GM19328 (cell line): ENCODE measurements at regions not wholly inside any gene's neighbourhood (a gene's known extent, or its start where the extent isn't known, plus 50 kb on each side); places are given as distances from the start of the nearest gene placed in this dataset.
"Not testable (repeated sequence)": the region's sequence is repeated elsewhere in the genome, so short reads cannot be mapped to it uniquely, and the experiment has no call there.

Experiments used
- ATAC-seq: cut with Tn5 transposase; IDR thresholded peaks from one replicate; pipeline ENCODE4 v1.9.1; 2021; ENCODE audit warnings: mild to moderate bottlenecking, moderate library complexity; ENCODE audit not compliant: unreplicated experiment

GRCh38 chr1:173300061-173301044 lies 93.2 kb upstream of the TNFSF4 start:
- ATAC-seq, result no peak

DNA sequence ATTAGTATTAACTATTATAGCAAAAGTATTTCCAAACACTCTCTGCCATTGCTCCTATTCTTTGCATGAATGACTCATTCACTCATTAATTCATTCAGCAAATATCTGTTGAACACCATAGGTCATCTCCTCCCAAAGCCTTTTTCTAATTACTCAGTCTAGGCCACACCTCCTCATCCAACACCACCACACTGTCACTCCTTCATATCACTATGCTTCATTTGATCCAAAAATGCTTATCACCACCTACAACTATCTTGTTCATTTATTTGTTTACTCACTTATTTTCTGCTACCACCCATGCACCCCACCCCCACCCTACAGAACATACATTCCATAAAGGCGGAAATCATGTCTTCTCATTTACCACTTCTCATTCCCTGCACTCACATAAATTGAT lies 94.4 kb upstream of the TNFSF4 start:
- ATAC-seq, result no peak

DNA sequence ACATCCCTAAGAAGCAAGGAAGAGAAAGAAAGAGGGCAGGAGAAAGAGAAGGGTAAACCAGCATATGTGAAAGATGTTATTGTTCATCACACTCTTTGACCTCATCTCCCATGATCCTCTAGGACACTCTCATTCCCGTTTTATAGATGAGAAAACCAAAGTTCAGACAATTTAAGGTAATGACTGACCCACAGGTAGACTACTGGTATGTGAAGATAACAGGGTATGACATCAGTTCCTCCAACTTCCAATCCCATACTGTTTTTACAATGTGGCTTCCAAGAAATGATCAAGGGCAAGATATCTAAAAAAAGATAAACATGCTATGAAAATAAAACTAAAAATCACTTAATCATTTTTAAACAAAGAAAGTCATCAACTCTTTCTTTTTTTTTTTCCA lies 95.2 kb upstream of the TNFSF4 start:
- ATAC-seq, result no peak

- no peak for ATAC-seq
These were observed 96.0 kb upstream of the TNFSF4 start for GRCh38 chr1:173302890-173303829.

GRCh38 chr1:173303984-173304383 lies 96.9 kb upstream of the TNFSF4 start:
- ATAC-seq, result no peak

DNA sequence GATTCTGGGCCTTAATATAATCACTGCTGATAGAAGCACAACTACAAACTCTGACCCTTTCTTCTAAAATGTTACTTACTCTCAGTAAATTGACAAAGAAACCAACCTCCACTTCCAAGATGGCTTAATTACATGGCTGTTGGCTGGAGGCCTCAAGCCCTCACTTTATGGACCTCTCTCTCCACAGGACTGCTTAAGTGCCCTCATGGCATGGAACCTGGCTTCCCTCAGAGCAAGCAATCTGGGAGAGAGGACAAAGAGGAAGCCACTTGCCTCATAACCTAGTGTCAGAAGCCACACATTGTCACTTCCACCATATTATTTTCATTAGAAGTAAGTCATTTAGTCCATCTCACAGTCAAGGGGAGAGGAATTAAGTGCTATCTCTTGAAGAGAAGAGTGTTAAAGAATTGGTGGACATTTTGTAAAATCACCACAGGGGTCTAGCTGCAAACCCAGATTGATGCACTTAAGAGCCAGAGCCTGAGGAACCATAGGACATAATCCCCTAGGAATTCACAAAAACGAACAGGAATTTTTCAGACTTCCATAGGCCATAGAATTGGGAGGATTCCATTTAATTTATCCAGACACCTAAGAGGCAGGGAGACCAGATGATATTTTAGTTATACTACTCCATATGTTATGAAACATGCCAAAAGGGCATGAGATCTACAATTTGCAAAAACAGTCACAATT lies 97.5 kb upstream of the TNFSF4 start:
- no peak for ATAC-seq

DNA sequence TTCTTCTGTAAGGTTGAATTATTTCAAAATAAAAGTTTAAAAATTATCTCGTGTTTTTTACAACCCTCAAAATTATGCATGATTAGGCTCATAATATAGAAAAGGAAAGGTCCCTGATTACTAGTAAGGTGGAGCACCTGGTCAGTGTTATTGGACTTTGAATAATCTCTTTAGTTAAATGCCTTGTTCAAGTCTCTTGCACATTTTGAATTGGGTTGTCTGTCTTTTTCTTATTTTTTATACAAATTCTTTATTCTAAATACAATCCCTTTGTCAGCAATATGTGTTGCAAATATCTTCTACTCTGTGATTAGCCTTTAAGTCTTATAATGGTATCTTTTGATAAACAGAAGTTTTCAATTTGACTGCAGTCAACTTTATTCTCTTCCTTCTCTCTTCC lies 100.7 kb upstream of the TNFSF4 start:
- ATAC-seq, result no peak

DNA sequence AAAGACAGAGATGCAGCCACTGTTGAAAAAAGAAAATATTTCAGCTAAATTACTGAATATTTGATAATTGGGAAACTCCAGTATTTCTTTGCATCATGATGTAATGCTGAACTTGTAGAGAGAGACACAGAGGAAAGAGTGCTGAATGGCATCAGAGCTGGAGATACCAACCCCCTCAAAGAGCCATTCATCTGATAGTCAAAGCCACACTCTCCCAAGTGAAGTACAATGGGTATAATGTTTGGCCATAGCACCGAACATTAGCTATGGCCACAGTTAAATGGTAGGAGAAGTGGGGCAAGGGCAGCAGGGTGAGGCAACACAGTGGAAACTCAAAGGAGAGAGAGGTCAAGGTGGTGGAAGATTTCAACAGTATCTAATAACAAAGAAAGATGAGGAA lies 107.5 kb upstream of the TNFSF4 start:
- ATAC-seq, result no peak

DNA sequence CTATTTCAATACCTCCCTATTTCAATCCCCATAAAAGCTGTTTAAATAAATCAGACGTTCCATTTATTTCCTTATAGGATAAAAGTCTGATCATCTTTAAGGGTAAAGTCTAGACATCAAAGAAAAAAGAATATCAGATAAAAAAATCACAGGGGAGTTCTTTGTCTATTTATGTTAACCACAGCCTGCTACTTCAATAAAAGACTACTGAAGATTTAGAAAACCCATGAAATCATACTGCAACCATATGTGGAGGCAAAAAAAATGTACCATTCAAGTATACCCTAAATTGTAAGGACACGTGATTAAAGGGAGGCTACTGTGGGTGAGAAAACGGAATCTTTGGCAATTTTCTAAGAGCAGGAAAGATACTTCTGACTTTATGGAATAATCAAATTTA lies 108.2 kb upstream of the TNFSF4 start:
- no peak for ATAC-seq

DNA sequence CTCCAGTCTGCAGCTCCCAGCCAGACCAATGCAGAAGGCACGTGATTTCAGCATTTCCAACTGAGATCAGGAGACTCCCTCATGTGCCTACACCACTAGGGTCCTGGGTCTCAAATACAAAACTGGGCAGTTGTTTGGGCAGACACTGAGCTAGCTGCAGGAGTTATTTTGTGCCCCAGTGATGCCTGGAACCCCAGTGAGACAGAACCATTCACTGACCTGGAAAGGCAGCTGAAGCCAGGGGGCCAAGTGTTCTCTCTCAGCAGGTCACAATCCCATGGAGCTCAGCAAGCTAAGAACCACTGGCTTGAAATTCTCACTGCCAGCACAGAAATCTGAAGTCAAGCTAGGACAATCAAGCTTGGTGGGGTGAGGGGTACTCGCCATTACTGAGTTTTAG lies 111.7 kb upstream of the TNFSF4 start:
- ATAC-seq, result no peak

- ATAC-seq, result not testable (repeated sequence)
These were observed 117.2 kb upstream of the TNFSF4 start for GRCh38 chr1:173324352-173324751.

- not testable (repeated sequence) for ATAC-seq
These were observed 120.9 kb upstream of the TNFSF4 start for GRCh38 chr1:173327987-173328386.

GRCh38 chr1:173328961-173329360 lies 121.8 kb upstream of the TNFSF4 start:
- no peak for ATAC-seq

DNA sequence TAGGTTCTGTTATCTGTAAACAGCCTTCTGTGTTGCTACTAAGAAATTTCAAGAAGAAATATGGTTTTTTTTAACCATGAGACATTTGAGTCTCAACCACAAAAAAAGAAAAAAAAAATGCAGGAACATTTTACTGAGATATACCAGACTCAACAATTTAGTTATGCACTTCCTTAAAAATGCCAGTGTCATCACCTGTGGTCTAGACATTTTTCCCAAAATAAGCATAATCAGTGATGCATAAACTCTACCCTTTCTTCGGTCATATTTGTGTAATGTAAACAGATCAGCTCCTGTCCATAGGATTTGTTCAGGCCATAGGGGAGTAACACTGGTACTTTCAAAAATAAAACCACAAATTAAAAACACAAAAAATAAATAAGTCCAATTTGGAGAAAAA lies 122.6 kb upstream of the TNFSF4 start:
- no peak for ATAC-seq

DNA sequence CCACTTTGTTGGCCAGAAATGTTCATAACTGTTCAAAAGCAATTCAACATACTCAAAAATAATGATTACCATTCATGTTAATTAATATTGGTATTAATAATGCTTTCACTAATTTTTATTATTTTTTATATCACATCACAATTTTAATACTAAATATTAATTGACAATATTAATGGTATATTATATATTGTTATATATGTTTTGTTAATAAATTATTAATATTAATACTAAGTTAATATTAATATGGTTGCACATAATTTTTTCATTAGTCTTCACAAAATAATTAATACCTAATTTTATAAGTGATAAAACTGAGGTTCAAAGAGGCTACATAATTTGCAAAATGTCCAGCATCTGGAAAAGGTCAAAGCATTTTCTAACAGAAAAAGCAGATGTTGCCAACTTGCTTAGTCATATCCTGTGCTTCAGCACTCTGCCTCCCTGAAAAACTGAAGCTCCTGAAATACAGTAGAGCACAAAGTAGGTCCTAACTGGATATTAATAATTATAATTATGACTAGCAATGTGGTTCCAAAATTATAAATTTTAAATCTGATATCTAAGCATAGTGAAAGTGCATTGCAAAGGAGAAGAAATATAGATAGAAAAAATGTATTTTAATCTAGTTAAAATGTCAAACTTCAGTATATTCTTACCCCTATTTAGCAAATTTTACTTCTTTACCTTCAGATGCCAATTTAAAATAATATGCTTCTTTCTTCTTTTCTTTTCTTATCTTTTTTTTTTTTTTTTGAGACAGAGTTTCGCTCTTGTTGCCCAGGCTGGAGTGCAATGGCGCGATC lies 123.2 kb upstream of the TNFSF4 start:
- ATAC-seq, result no peak

GRCh38 chr1:173330952-173331548 lies 123.9 kb upstream of the TNFSF4 start:
- ATAC-seq, result not testable (repeated sequence)

GRCh38 chr1:173332026-173332425 lies 124.9 kb upstream of the TNFSF4 start:
- no peak for ATAC-seq

DNA sequence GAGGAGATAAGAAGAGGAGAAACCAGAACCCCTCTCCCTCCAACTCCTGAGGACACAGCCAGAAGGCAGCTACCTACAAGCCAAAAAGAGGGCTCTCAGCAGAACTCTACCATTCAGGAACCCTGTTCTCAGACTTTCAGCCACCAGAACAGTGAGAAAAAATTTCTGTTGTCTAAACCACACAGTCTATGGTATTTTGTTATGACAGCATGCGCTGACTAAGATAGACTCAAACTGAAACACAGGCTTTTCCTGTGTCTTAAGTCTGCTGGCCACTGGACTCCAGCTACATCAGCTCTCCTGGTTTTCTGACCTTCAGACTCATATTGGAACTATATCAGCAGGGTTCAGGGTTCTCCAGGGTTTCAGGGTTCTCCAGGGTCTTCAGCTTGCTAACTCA lies 126.5 kb upstream of the TNFSF4 start:
- ATAC-seq, result peak; percentile 61

DNA sequence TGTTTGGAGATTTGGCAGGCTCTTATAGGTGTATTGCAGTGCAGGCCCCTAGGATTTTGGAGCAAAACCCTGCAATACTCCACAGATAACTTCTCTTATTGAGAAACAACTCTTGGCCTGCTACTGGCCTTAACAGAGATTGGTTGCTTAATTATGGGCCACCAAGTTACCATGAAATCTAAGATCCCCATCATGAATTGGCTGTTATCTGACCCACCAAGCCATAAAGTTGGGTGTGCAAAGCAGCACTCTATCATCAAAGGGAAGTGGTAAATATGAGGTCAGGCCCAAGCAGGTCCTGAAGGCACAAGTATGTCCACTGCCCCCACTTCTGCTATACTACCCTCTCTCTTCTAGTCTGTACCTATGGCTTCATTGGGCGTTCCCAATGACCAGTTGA lies 130.0 kb upstream of the TNFSF4 start:
- no peak for ATAC-seq

DNA sequence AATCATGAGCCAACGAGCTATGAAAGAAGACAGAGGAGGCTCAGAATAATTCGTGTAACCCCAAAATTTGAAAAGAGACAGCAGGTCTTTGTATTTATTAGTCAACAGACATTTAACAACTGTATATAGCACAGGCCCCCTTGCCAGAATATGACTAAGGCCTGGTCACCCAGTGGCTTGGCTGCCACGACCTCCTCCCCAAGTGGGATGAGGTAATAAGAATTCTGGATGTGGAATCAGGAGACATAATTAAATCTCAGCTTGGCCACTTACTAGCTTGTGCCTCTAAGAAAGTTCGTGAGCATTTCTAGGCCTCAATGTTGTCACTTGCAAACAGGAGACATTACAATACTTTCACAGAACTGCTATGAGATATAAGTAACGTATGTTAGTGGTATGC lies 134.2 kb upstream of the TNFSF4 start:
- ATAC-seq, result no peak
